Pulmonary artery endothelial cell (primary cell): ENCODE measurements at regions not wholly inside any gene's neighbourhood (a gene's known extent, or its start where the extent isn't known, plus 50 kb on each side); places are given as distances from the start of the nearest gene placed in this dataset.

Experiments
- DNase-seq: peaks from one replicate; pipeline ENCODE4 v3.0.0-alpha.2; 2011; ENCODE audit warnings: low read depth, low spot score

GRCh38 chr11:108994887-108995286 is 330.0 kb downstream of the DDX10 start:
- no peak for DNase-seq

- DNase-seq = no peak
These were observed 333.0 kb downstream of the DDX10 start for GRCh38 chr11:108997826-108998225.

- DNase-seq = no peak
These were observed 335.7 kb downstream of the DDX10 start for GRCh38 chr11:109000531-109000930.

GRCh38 chr11:109001585-109001984 is 336.7 kb downstream of the DDX10 start:
- DNase-seq = no peak

GRCh38 chr11:109012991-109013390 is 348.1 kb downstream of the DDX10 start:
- no peak for DNase-seq

- peak; percentile 51 for DNase-seq
These were observed 350.4 kb downstream of the DDX10 start for GRCh38 chr11:109015283-109015682.

GRCh38 chr11:109016724-109017123 is 351.9 kb downstream of the DDX10 start:
- no peak for DNase-seq

GRCh38 chr11:109017489-109017888 is 352.6 kb downstream of the DDX10 start:
- DNase-seq = no peak

GRCh38 chr11:109018639-109019038 is 353.8 kb downstream of the DDX10 start:
- DNase-seq = no peak

GRCh38 chr11:109019342-109019936 is 354.6 kb downstream of the DDX10 start:
- DNase-seq = no peak

GRCh38 chr11:109023036-109023435 is 358.2 kb downstream of the DDX10 start:
- DNase-seq = no peak

- DNase-seq = no peak
These were observed 362.1 kb downstream of the DDX10 start for GRCh38 chr11:109026891-109027489.

GRCh38 chr11:109027851-109028250 is 363.0 kb downstream of the DDX10 start:
- DNase-seq = no peak

- DNase-seq = no peak
These were observed 365.1 kb downstream of the DDX10 start for GRCh38 chr11:109029927-109030326.

- DNase-seq = peak; percentile 93
These were observed 368.9 kb downstream of the DDX10 start for GRCh38 chr11:109033627-109034338.

- DNase-seq = peak; percentile 30
These were observed 369.4 kb downstream of the DDX10 start for GRCh38 chr11:109034339-109034696.

- no peak for DNase-seq
These were observed 370.4 kb downstream of the DDX10 start for GRCh38 chr11:109035284-109035683.

GRCh38 chr11:109036011-109036410 is 371.1 kb downstream of the DDX10 start:
- DNase-seq = no peak

- peak; percentile 77 for DNase-seq
These were observed 373.2 kb downstream of the DDX10 start for GRCh38 chr11:109037856-109038780.

GRCh38 chr11:109039611-109040010 is 374.7 kb downstream of the DDX10 start:
- no peak for DNase-seq

GRCh38 chr11:109040303-109040702 is 375.4 kb downstream of the DDX10 start:
- no peak for DNase-seq

- DNase-seq = no peak
These were observed 377.0 kb downstream of the DDX10 start for GRCh38 chr11:109041876-109042275.
